ENCODE measurements at regions not wholly inside any gene's neighbourhood (a gene's known extent, or its start where the extent isn't known, plus 50 kb on each side); places are given as distances from the start of the nearest gene placed in this dataset.

DNA sequence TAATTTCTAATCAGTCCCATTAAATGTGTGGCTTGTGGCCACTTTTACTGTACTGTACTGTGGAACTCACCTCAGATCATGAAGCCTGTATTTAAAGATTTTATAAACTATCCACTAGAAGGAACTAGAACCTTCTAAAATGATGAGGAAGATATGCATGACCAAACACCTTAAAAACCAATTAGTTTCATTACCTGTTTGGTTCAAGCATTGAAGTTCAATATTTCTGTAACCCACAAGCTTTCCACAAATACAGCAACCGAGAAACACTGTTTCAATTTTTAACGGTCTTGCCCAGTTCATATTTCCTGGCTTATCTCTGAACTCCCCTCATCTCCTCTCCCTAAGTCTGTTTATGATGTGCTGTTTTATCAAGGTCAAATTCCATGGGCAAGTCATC is 264.3 kb upstream of the PLD5 start:
- TF ChIP-seq POLR2AphosphoS5 (IDR thresholded peaks at IDR 0.05) (no peak), POLR2A (IDR thresholded peaks at IDR 0.05) (no peak)
- TF ChIP-seq, protein P1, sequence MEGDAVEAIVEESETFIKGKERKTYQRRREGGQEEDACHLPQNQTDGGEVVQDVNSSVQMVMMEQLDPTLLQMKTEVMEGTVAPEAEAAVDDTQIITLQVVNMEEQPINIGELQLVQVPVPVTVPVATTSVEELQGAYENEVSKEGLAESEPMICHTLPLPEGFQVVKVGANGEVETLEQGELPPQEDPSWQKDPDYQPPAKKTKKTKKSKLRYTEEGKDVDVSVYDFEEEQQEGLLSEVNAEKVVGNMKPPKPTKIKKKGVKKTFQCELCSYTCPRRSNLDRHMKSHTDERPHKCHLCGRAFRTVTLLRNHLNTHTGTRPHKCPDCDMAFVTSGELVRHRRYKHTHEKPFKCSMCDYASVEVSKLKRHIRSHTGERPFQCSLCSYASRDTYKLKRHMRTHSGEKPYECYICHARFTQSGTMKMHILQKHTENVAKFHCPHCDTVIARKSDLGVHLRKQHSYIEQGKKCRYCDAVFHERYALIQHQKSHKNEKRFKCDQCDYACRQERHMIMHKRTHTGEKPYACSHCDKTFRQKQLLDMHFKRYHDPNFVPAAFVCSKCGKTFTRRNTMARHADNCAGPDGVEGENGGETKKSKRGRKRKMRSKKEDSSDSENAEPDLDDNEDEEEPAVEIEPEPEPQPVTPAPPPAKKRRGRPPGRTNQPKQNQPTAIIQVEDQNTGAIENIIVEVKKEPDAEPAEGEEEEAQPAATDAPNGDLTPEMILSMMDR (IDR thresholded peaks at IDR 0.05) = no peak

All from breast epithelium (tissue), 3 donors.